Endothelial cell of umbilical vein (primary cell): ENCODE measurements at regions not wholly inside any gene's neighbourhood (a gene's known extent, or its start where the extent isn't known, plus 50 kb on each side); places are given as distances from the start of the nearest gene placed in this dataset.

Source experiments
- CTCF ChIP-seq, 2 donors: IDR thresholded peaks; 1 replicate in 1 of 2; 2 replicates in 1 of 2; pipeline ENCODE4 v1.5.1; 2011; ENCODE audit warnings: low read length in 2 of 2, mild to moderate bottlenecking in 2 of 2, moderate library complexity in 2 of 2, control low read depth in 1 of 2, inconsistent platforms in 1 of 2, low read depth in 1 of 2; ENCODE audit not compliant: insufficient read depth in 1 of 2; ENCODE audit errors: extremely low read depth in 1 of 2
- POLR2A ChIP-seq: IDR thresholded peaks from 2 replicates; pipeline ENCODE4 v1.6.1; 2012; ENCODE audit warnings: low read depth, mild to moderate bottlenecking, control low read depth, low read length

GRCh38 chr7:142476077-142476476, 218.2 kb upstream of the PRSS58 start:
- TF ChIP-seq POLR2A (no peak), CTCF (IDR thresholded peaks at IDR 0.05; ENCODE audit: extremely low read depth in 1 of 2, insufficient read depth in 1 of 2, low read depth in 1 of 2, low read length in 2 of 2) (no peak)
